Loucy (cell line): ENCODE measurements at regions not wholly inside any gene's neighbourhood (a gene's known extent, or its start where the extent isn't known, plus 50 kb on each side); places are given as distances from the start of the nearest gene placed in this dataset.

Source experiments
- H2AFZ ChIP-seq: fragments of 200-600 bp; sonication (generic); 2 replicates; pipeline ENCODE4 v1.6.0; 2016; ENCODE audit warnings: antibody characterized with exemption, mild to moderate bottlenecking, low read length, moderate library complexity
- H3F3A ChIP-seq: fragments of 200-600 bp; 2 replicates; pipeline ENCODE4 v1.6.0; 2016; ENCODE audit warnings: antibody characterized with exemption, low read depth, mild to moderate bottlenecking
- H3K27me3 ChIP-seq: fragments of 200-600 bp; sonication (generic); 2 replicates; pipeline ENCODE4 v1.6.1; 2014; ENCODE audit warnings: low read length, mild to moderate bottlenecking; ENCODE audit not compliant: insufficient read depth, poor library complexity, severe bottlenecking
- H3K36me3 ChIP-seq: fragments of 200-600 bp; sonication (generic); 2 replicates; pipeline ENCODE4 v1.6.1; 2016; ENCODE audit warnings: low read length; ENCODE audit not compliant: insufficient read depth
- H3K4me1 ChIP-seq: fragments of 200-600 bp; sonication (generic); 2 replicates; pipeline ENCODE4 v1.5.1; 2014; ENCODE audit warnings: low read length, mild to moderate bottlenecking; ENCODE audit not compliant: insufficient read depth, poor library complexity, severe bottlenecking
- H3K4me2 ChIP-seq: fragments of 200-600 bp; sonication (generic); 2 replicates; pipeline ENCODE4 v1.6.0; 2014; ENCODE audit warnings: antibody characterized with exemption, low read length, low read depth, mild to moderate bottlenecking; ENCODE audit not compliant: poor library complexity, severe bottlenecking
- H3K4me3 ChIP-seq: fragments of 200-600 bp; sonication (generic); 2 replicates; pipeline ENCODE4 v1.5.1; 2014; ENCODE audit warnings: low read length, mild to moderate bottlenecking, mixed read lengths; ENCODE audit not compliant: poor library complexity, severe bottlenecking
- H3K79me2 ChIP-seq: fragments of 200-600 bp; sonication (generic); 2 replicates; pipeline ENCODE4 v1.6.1; 2014; ENCODE audit warnings: low read length; ENCODE audit not compliant: insufficient read depth
- H3K9ac ChIP-seq: fragments of 200-600 bp; sonication (generic); 2 replicates; pipeline ENCODE4 v1.6.0; 2014; ENCODE audit warnings: mild to moderate bottlenecking, low read depth, low read length, moderate library complexity; ENCODE audit not compliant: poor library complexity, severe bottlenecking
- H3K9me2 ChIP-seq: fragments of 200-600 bp; sonication (generic); replicated peaks from 2 replicates; pipeline ENCODE4 v1.6.1; 2016; ENCODE audit warnings: low read depth, low read length, mixed read lengths
- H3K9me3 ChIP-seq: fragments of 200-600 bp; sonication (generic); 2 replicates; pipeline ENCODE4 v1.6.1; 2014; ENCODE audit warnings: mild to moderate bottlenecking, antibody characterized with exemption, low read length, low read depth; ENCODE audit not compliant: insufficient read depth
- H4K20me1 ChIP-seq: fragments of 200-600 bp; sonication (generic); 2 replicates; pipeline ENCODE4 v1.6.0; 2014; ENCODE audit warnings: antibody characterized with exemption, low read length, mild to moderate bottlenecking; ENCODE audit not compliant: insufficient read depth, poor library complexity, severe bottlenecking
- CTCF ChIP-seq: fragments of 200-600 bp; sonication (generic); conservative IDR thresholded peaks from 2 replicates; pipeline ENCODE4 v1.5.1; 2014; ENCODE audit warnings: mild to moderate bottlenecking, antibody characterized with exemption, low read length
- EZH2phosphoT487 ChIP-seq: fragments of 200-600 bp; IDR thresholded peaks from 2 replicates; pipeline ENCODE4 v1.6.1; 2018; ENCODE audit warnings: antibody characterized with exemption, mild to moderate bottlenecking, moderate library complexity, borderline replicate concordance

GRCh38 chr2:58665154-58665553 lies 424.0 kb upstream of the FANCL start:
- no peaks in the 10 kb centered on the region for H3K4me1 ChIP-seq
- H3K9ac ChIP-seq: no peak overlapping the region
- H3K27me3 ChIP-seq: no peaks in the 10 kb centered on the region
- no peaks in the 10 kb centered on the region for H3K79me2 ChIP-seq
- H3K4me3 ChIP-seq: no peak overlapping the region
- no peak for TF ChIP-seq EZH2phosphoT487
- no peak for TF ChIP-seq CTCF
- H2AFZ ChIP-seq: no peak overlapping the region
- no peaks in the 10 kb centered on the region for H3K9me2 ChIP-seq
- H3F3A ChIP-seq: no peaks in the 10 kb centered on the region
- H3K36me3 ChIP-seq: no peaks in the 10 kb centered on the region
- no peak overlapping the region for H3K4me2 ChIP-seq
- H4K20me1 ChIP-seq: no peaks in the 10 kb centered on the region
- 0 out of 2 replicates have a peak, but pooled peaks cover 3% of the 10 kb centered on the region for H3K9me3 ChIP-seq

GRCh38 chr2:58664523-58665151 lies 423.5 kb upstream of the FANCL start:
- Histone ChIP-seq H3K9me3 (0 out of 2 replicates have a peak, but pooled peaks cover 3% of the 10 kb centered on the region), H4K20me1 (no peaks in the 10 kb centered on the region), H3K9me2 (no peaks in the 10 kb centered on the region), H3K27me3 (no peaks in the 10 kb centered on the region), H2AFZ (no peak overlapping the region), H3K36me3 (no peaks in the 10 kb centered on the region), H3K79me2 (no peaks in the 10 kb centered on the region), H3K4me1 (no peaks in the 10 kb centered on the region), H3K4me3 (no peak overlapping the region), H3F3A (no peaks in the 10 kb centered on the region), H3K4me2 (no peak overlapping the region), H3K9ac (no peak overlapping the region)
- TF ChIP-seq CTCF (no peak), EZH2phosphoT487 (no peak)

- Histone ChIP-seq H3K4me1 (no peaks in the 10 kb centered on the region), H3K9ac (no peak overlapping the region), H3K4me2 (no peak overlapping the region), H4K20me1 (no peaks in the 10 kb centered on the region), H3K27me3 (no peaks in the 10 kb centered on the region), H3K36me3 (no peaks in the 10 kb centered on the region), H3K9me3 (no peaks in the 10 kb centered on the region), H3F3A (no peaks in the 10 kb centered on the region), H2AFZ (no peak overlapping the region), H3K79me2 (no peaks in the 10 kb centered on the region), H3K4me3 (no peak overlapping the region), H3K9me2 (no peaks in the 10 kb centered on the region)
- TF ChIP-seq CTCF: no peak
- TF ChIP-seq EZH2phosphoT487: no peak
Observed at GRCh38 chr2:58660046-58660445, 418.9 kb upstream of the FANCL start.
